Left ventricle myocardium inferior (tissue), 1 donor: ENCODE measurements at regions not wholly inside any gene's neighbourhood (a gene's known extent, or its start where the extent isn't known, plus 50 kb on each side); places are given as distances from the start of the nearest gene placed in this dataset.

Experiments
- DNase-seq: peaks from one replicate; pipeline ENCODE4 v3.0.0-alpha.2; 2020
- H3K27ac ChIP-seq: fragments of 200-600 bp; replicated peaks from 2 replicates; pipeline ENCODE4 v1.8.0; 2021
- H3K27me3 ChIP-seq: fragments of 200-600 bp; 2 replicates; pipeline ENCODE4 v1.8.0; 2021; ENCODE audit warnings: low read depth
- H3K36me3 ChIP-seq: fragments of 200-600 bp; 2 replicates; pipeline ENCODE4 v1.8.0; 2021
- H3K4me1 ChIP-seq: fragments of 200-600 bp; 2 replicates; pipeline ENCODE4 v1.8.0; 2021
- H3K4me3 ChIP-seq: fragments of 200-600 bp; 2 replicates; pipeline ENCODE4 v1.8.0; 2021; ENCODE audit warnings: mild to moderate bottlenecking, moderate library complexity
- H3K9me3 ChIP-seq: fragments of 200-600 bp; replicated peaks from 2 replicates; pipeline ENCODE4 v1.8.0; 2021
- CTCF ChIP-seq: fragments of 200-600 bp; IDR thresholded peaks from 2 replicates; pipeline ENCODE4 v1.8.0; 2021; ENCODE audit warnings: antibody characterized with exemption, mild to moderate bottlenecking, borderline replicate concordance
- intact Hi-C: fragments of 100-400 bp; cut with micrococcal nuclease; formaldehyde crosslinking; loops from one replicate; pipeline ENCODE4 v1.11.0; 2022
- donor health status: DM: no; HTN: yes; CAD: no; lungs with severe emphysema.

GRCh38 chr3:115486880-115487279, 136.4 kb upstream of the GAP43 start:
- no peaks in the 10 kb centered on the region for H3K4me1 ChIP-seq

GRCh38 chr3:115487968-115488367, 135.3 kb upstream of the GAP43 start:
- no peak for DNase-seq
- Histone ChIP-seq H3K4me1 (no peaks in the 10 kb centered on the region), H3K27ac (no peak overlapping the region), H3K27me3 (no peaks in the 10 kb centered on the region), H3K36me3 (no peaks in the 10 kb centered on the region), H3K4me3 (no peak overlapping the region), H3K9me3 (peaks cover 5% of the 10 kb centered on the region)
- intact Hi-C loops: no loop called here
- TF ChIP-seq CTCF: no peak

More at GRCh38 chr3:115486880-115487279, 136.4 kb upstream of the GAP43 start:
- no peak overlapping the region for H3K27ac ChIP-seq
- H3K4me3 ChIP-seq: no peak overlapping the region
- intact Hi-C loops: no loop called here
- peaks cover 12% of the 10 kb centered on the region for H3K9me3 ChIP-seq
- DNase-seq: no peak
- H3K36me3 ChIP-seq: no peaks in the 10 kb centered on the region
- H3K27me3 ChIP-seq: no peaks in the 10 kb centered on the region
- no peak for TF ChIP-seq CTCF

GRCh38 chr3:115488409-115488808, 134.9 kb upstream of the GAP43 start:
- peaks cover under 1% of the 10 kb centered on the region for H3K9me3 ChIP-seq

GRCh38 chr3:115494826-115495225, 128.5 kb upstream of the GAP43 start:
- no peak for DNase-seq
- Histone ChIP-seq H3K27ac (no peak overlapping the region), H3K4me3 (no peak overlapping the region), H3K4me1 (peaks cover 12% of the 10 kb centered on the region), H3K27me3 (no peaks in the 10 kb centered on the region), H3K36me3 (no peaks in the 10 kb centered on the region), H3K9me3 (peaks cover 6% of the 10 kb centered on the region)
- no peak for TF ChIP-seq CTCF
- intact Hi-C loops: no loop called here

More at GRCh38 chr3:115488409-115488808, 134.9 kb upstream of the GAP43 start:
- intact Hi-C loops: no loop called here
- no peak for DNase-seq
- H3K36me3 ChIP-seq: no peaks in the 10 kb centered on the region
- H3K27me3 ChIP-seq: no peaks in the 10 kb centered on the region
- H3K27ac ChIP-seq: no peak overlapping the region
- no peaks in the 10 kb centered on the region for H3K4me1 ChIP-seq
- no peak for TF ChIP-seq CTCF
- no peak overlapping the region for H3K4me3 ChIP-seq

GRCh38 chr3:115498421-115498820, 124.9 kb upstream of the GAP43 start:
- DNase-seq: no peak
- intact Hi-C loops: no loop called here
- Histone ChIP-seq H3K27me3 (no peaks in the 10 kb centered on the region), H3K36me3 (no peaks in the 10 kb centered on the region), H3K27ac (peak overlapping the region; percentile 65), H3K9me3 (peaks cover 6% of the 10 kb centered on the region), H3K4me3 (no peak overlapping the region), H3K4me1 (peaks cover 12% of the 10 kb centered on the region)
- no peak for TF ChIP-seq CTCF

GRCh38 chr3:115498898-115499297, 124.4 kb upstream of the GAP43 start:
- Histone ChIP-seq H3K9me3 (peaks cover 6% of the 10 kb centered on the region), H3K27ac (peak overlapping the region; percentile 65), H3K27me3 (no peaks in the 10 kb centered on the region), H3K4me1 (peaks cover 12% of the 10 kb centered on the region), H3K36me3 (no peaks in the 10 kb centered on the region), H3K4me3 (no peak overlapping the region)
- no peak for TF ChIP-seq CTCF
- intact Hi-C loops: no loop called here
- DNase-seq: no peak
